Uterus (tissue), 3 donors: ENCODE measurements at regions not wholly inside any gene's neighbourhood (a gene's known extent, or its start where the extent isn't known, plus 50 kb on each side); places are given as distances from the start of the nearest gene placed in this dataset. TPM values are rescaled to one million over a fixed set of nuclear protein-coding genes. Genes with fewer than 3 reads are reported as not detected.
A peak's percentile ranks its signal among the peaks of the same experiment; 100 is the strongest.
"Not testable (repeated sequence)": the region's sequence is repeated elsewhere in the genome, so short reads cannot be mapped to it uniquely, and the experiment has no call there.

Source experiments
- DNase-seq, 2 donors: peaks; one replicate each; pipeline ENCODE4 v3.0.0-alpha.2; 2019 to 2020
- H3K27ac ChIP-seq, 2 donors: fragments of 200-600 bp; sonication (generic); 1 replicate in 1 of 2; 2 replicates in 1 of 2; pipeline ENCODE4 v1.5.1; 2016 to 2018
- H3K27me3 ChIP-seq, 2 donors: fragments of 200-600 bp; sonication (generic); one replicate each; pipeline ENCODE4 v1.5.1; 2018 to 2019; ENCODE audit warnings: control low read depth in 1 of 2
- H3K36me3 ChIP-seq, 2 donors: fragments of 200-600 bp; sonication (generic); one replicate each; pipeline ENCODE4 v1.5.1; 2019; ENCODE audit warnings: control low read depth in 1 of 2
- H3K4me1 ChIP-seq, 2 donors: fragments of 200-600 bp; sonication (generic); one replicate each; pipeline ENCODE4 v1.5.1; 2018 to 2019; ENCODE audit warnings: control low read depth in 1 of 2
- H3K4me3 ChIP-seq, 2 donors: fragments of 200-600 bp; sonication (generic); 1 replicate in 1 of 2; 2 replicates in 1 of 2; pipeline ENCODE4 v1.5.1; 2018 to 2019; ENCODE audit warnings: mild to moderate bottlenecking in 1 of 2
- H3K9me3 ChIP-seq, 2 donors: fragments of 200-600 bp; sonication (generic); one replicate each; pipeline ENCODE4 v1.5.1; 2019; ENCODE audit warnings: control low read depth in 1 of 2
- CTCF ChIP-seq, 4 experiments: fragments of 200-600 bp in 2 of 4; fragments of 450-650 bp in 2 of 4; sonication (generic) in 2 of 4; IDR thresholded peaks; one replicate each; pipeline ENCODE4 v1.5.1; 2016 to 2019; ENCODE audit warnings: antibody characterized with exemption in 4 of 4, mild to moderate bottlenecking in 2 of 4, moderate library complexity in 1 of 4
- POLR2A ChIP-seq, 2 donors: fragments of 450-650 bp; IDR thresholded peaks; one replicate each; pipeline ENCODE4 v1.6.1; 2016; ENCODE audit warnings: antibody characterized with exemption in 2 of 2, mild to moderate bottlenecking in 1 of 2, moderate library complexity in 1 of 2
- intact Hi-C: fragments of 100-400 bp; cut with DNase I; formaldehyde crosslinking; loops from one replicate; pipeline ENCODE4 v1.15.1; 2023; ENCODE audit warnings: low total_unique reads
- small RNA-seq: library from RNA; depleted of rRNA; stranded (forward); fragments of <200 nt; gene quantifications from one replicate; pipeline ENCODE3, GENCODE V24; 2016
- donor health status: DM: yes; HTN: yes; CAD: no.

- peaks cover 0 to 5% of the 10 kb centered on the region in 2 donors for H3K27me3 ChIP-seq
- TF ChIP-seq CTCF (IDR thresholded peaks at IDR 0.05) = no peak
- TF ChIP-seq POLR2A (IDR thresholded peaks at IDR 0.05) = no peak
- H3K9me3 ChIP-seq = no peaks in the 10 kb centered on the region
These were observed 53.6 kb upstream of the EIF5 start for GRCh38 chr14:103280278-103280928.

GRCh38 chr14:103281496-103282231 is 52.4 kb upstream of the EIF5 start:
- peaks cover 0 to 11% of the 10 kb centered on the region in 2 donors for H3K4me1 ChIP-seq
- no peak overlapping the region for H3K4me3 ChIP-seq
- TF ChIP-seq POLR2A (IDR thresholded peaks at IDR 0.05) = no peak
- TF ChIP-seq CTCF (IDR thresholded peaks at IDR 0.05) = peak; percentile 55 to 76 (median 67)
- intact Hi-C loops = no loop called here
- no peaks in the 10 kb centered on the region for H3K27me3 ChIP-seq
- DNase-seq = peak; percentile 56 to 72
- no peaks in the 10 kb centered on the region for H3K36me3 ChIP-seq
- H3K27ac ChIP-seq = peak overlapping the region in 1 of 2 donors; percentile 71
- no peaks in the 10 kb centered on the region for H3K9me3 ChIP-seq

More at GRCh38 chr14:103280278-103280928, 53.6 kb upstream of the EIF5 start:
- Histone ChIP-seq H3K27ac (peak overlapping the region; percentile 71 to 79), H3K4me1 (peaks cover 0 to 11% of the 10 kb centered on the region in 2 donors), H3K36me3 (no peaks in the 10 kb centered on the region), H3K4me3 (no peak overlapping the region)
- no peak for DNase-seq
- intact Hi-C loops = no loop called here

GRCh38 chr14:103282309-103282708 is 51.7 kb upstream of the EIF5 start:
- intact Hi-C loops, H3K4me3 ChIP-seq, H3K27me3 ChIP-seq, DNase-seq, H3K9me3 ChIP-seq, H3K27ac ChIP-seq, H3K36me3 ChIP-seq: not testable (repeated sequence)
- peaks cover 0 to 11% of the 10 kb centered on the region in 2 donors for H3K4me1 ChIP-seq

GRCh38 chr14:103282932-103283331 is 51.1 kb upstream of the EIF5 start:
- TF ChIP-seq CTCF (IDR thresholded peaks at IDR 0.05) = no peak
- no peak for TF ChIP-seq POLR2A (IDR thresholded peaks at IDR 0.05)
- no peaks in the 10 kb centered on the region for H3K9me3 ChIP-seq
- H3K27me3 ChIP-seq = no peaks in the 10 kb centered on the region
- DNase-seq = no peak
- no peak overlapping the region for H3K4me3 ChIP-seq
- H3K4me1 ChIP-seq = peaks cover 0 to 11% of the 10 kb centered on the region in 2 donors
- intact Hi-C loops = no loop called here
- no peak overlapping the region for H3K27ac ChIP-seq
- H3K36me3 ChIP-seq = no peaks in the 10 kb centered on the region

- H3K27me3 ChIP-seq = no peaks in the 10 kb centered on the region
- TF ChIP-seq POLR2A (IDR thresholded peaks at IDR 0.05) (no peak), CTCF (IDR thresholded peaks at IDR 0.05) (no peak)
- no peaks in the 10 kb centered on the region for H3K9me3 ChIP-seq
- H3K4me3 ChIP-seq = no peak overlapping the region
- intact Hi-C loops = no loop called here
- no peak for DNase-seq
- peaks cover 0 to 8% of the 10 kb centered on the region in 2 donors for H3K4me1 ChIP-seq
- H3K27ac ChIP-seq = no peak overlapping the region
- H3K36me3 ChIP-seq = no peaks in the 10 kb centered on the region
These were observed 50.1 kb upstream of the EIF5 start for GRCh38 chr14:103283916-103284315.

Small RNA genes lying in the stretch of these regions (small RNA-seq; reads per million reads assigned to genes)
- gene AL161669.2 = not detected
